Tibial artery (tissue), 4 donors: ENCODE measurements at regions not wholly inside any gene's neighbourhood (a gene's known extent, or its start where the extent isn't known, plus 50 kb on each side); places are given as distances from the start of the nearest gene placed in this dataset.

Experiments
- DNase-seq, 2 donors: peaks; one replicate each; pipeline ENCODE4 v3.0.0-alpha.2; 2019
- H3K27ac ChIP-seq, 2 donors: fragments of 200-600 bp; sonication (generic) in 1 of 2; 1 replicate in 1 of 2; 2 replicates in 1 of 2; pipeline ENCODE4 v1.5.1; 2018 to 2019; ENCODE audit warnings: mild to moderate bottlenecking in 1 of 2
- H3K27me3 ChIP-seq, 2 donors: fragments of 200-600 bp; sonication (generic) in 1 of 2; one replicate each; pipeline versions ENCODE4 v1.5.1 to v1.6.0; 2016 to 2019
- H3K36me3 ChIP-seq, 3 donors: fragments of 200-600 bp; sonication (generic) in 2 of 3; one replicate each; pipeline ENCODE4 v1.5.1; 2016 to 2019; ENCODE audit warnings: mild to moderate bottlenecking in 2 of 3
- H3K4me1 ChIP-seq, 4 donors: fragments of 200-600 bp; sonication (generic) in 2 of 4; 1 replicate in 3 of 4; 2 replicates in 1 of 4; pipeline ENCODE4 v1.5.1; 2016 to 2019
- H3K4me3 ChIP-seq, 2 donors: fragments of 200-600 bp; sonication (generic) in 1 of 2; 1 replicate in 1 of 2; 2 replicates in 1 of 2; pipeline ENCODE4 v1.5.1; 2018 to 2019; ENCODE audit warnings: mild to moderate bottlenecking in 2 of 2
- H3K9me3 ChIP-seq, 3 donors: fragments of 200-600 bp; sonication (generic) in 1 of 3; one replicate each; pipeline ENCODE4 v1.5.1; 2016 to 2019
- intact Hi-C: fragments of 100-400 bp; cut with DNase I; formaldehyde crosslinking; loops from one replicate; pipeline ENCODE4 v1.15.0; 2023; ENCODE audit warnings: low total_unique reads
- TF ChIP-seq, protein P1 (sequence below), 2 experiments: fragments of 200-600 bp in 1 of 2; fragments of 450-650 bp in 1 of 2; IDR thresholded peaks; one replicate each; pipeline ENCODE4 v1.5.1; 2017 to 2019; ENCODE audit warnings: antibody characterized with exemption in 2 of 2, mild to moderate bottlenecking in 1 of 2, moderate library complexity in 1 of 2

GRCh38 chr17:45722161-45722560, 62.0 kb upstream of the CRHR1 start:
- H3K9me3 ChIP-seq = peaks cover 0 to 13% (median 0%) of the 10 kb centered on the region in 3 donors

GRCh38 chr17:45729294-45729907, 54.7 kb upstream of the CRHR1 start:
- peaks cover 0 to 37% of the 10 kb centered on the region in 2 donors for H3K27me3 ChIP-seq

More at GRCh38 chr17:45722161-45722560, 62.0 kb upstream of the CRHR1 start:
- Histone ChIP-seq H3K36me3 (no peaks in the 10 kb centered on the region), H3K27me3 (peaks cover 0 to 47% of the 10 kb centered on the region in 2 donors), H3K4me3 (no peak overlapping the region), H3K4me1 (no peaks in the 10 kb centered on the region), H3K27ac (no peak overlapping the region)
- peak in 1 of 2 donors; percentile 15 for DNase-seq
- TF ChIP-seq, protein P1, sequence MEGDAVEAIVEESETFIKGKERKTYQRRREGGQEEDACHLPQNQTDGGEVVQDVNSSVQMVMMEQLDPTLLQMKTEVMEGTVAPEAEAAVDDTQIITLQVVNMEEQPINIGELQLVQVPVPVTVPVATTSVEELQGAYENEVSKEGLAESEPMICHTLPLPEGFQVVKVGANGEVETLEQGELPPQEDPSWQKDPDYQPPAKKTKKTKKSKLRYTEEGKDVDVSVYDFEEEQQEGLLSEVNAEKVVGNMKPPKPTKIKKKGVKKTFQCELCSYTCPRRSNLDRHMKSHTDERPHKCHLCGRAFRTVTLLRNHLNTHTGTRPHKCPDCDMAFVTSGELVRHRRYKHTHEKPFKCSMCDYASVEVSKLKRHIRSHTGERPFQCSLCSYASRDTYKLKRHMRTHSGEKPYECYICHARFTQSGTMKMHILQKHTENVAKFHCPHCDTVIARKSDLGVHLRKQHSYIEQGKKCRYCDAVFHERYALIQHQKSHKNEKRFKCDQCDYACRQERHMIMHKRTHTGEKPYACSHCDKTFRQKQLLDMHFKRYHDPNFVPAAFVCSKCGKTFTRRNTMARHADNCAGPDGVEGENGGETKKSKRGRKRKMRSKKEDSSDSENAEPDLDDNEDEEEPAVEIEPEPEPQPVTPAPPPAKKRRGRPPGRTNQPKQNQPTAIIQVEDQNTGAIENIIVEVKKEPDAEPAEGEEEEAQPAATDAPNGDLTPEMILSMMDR (IDR thresholded peaks at IDR 0.05) = no peak
- intact Hi-C loops = no loop called here

GRCh38 chr17:45730192-45730591, 53.9 kb upstream of the CRHR1 start:
- Histone ChIP-seq H3K27me3 (peaks cover 0 to 37% of the 10 kb centered on the region in 2 donors), H3K4me1 (no peaks in the 10 kb centered on the region), H3K9me3 (peaks cover 0 to 28% (median 18%) of the 10 kb centered on the region in 3 donors), H3K27ac (no peak overlapping the region), H3K4me3 (no peak overlapping the region), H3K36me3 (no peaks in the 10 kb centered on the region)
- peak in 1 of 2 donors; percentile 23 for DNase-seq
- TF ChIP-seq, protein P1 (IDR thresholded peaks at IDR 0.05) = no peak
- intact Hi-C loops = no loop called here

More at GRCh38 chr17:45729294-45729907, 54.7 kb upstream of the CRHR1 start:
- TF ChIP-seq, protein P1 (IDR thresholded peaks at IDR 0.05) = no peak
- no peaks in the 10 kb centered on the region for H3K36me3 ChIP-seq
- no peaks in the 10 kb centered on the region for H3K4me1 ChIP-seq
- H3K4me3 ChIP-seq = no peak overlapping the region
- peaks cover 0 to 34% (median 18%) of the 10 kb centered on the region in 3 donors for H3K9me3 ChIP-seq
- intact Hi-C loops = no loop called here
- H3K27ac ChIP-seq = no peak overlapping the region
- peak in 1 of 2 donors; percentile 29 for DNase-seq

- intact Hi-C loops = no loop called here
- TF ChIP-seq, protein P1 (IDR thresholded peaks at IDR 0.05) = no peak
- Histone ChIP-seq H3K4me3 (no peak overlapping the region), H3K27ac (no peak overlapping the region), H3K36me3 (no peaks in the 10 kb centered on the region), H3K4me1 (no peaks in the 10 kb centered on the region), H3K27me3 (peaks cover 0 to 27% of the 10 kb centered on the region in 2 donors), H3K9me3 (peaks cover 0 to 28% (median 18%) of the 10 kb centered on the region in 3 donors)
- no peak for DNase-seq
Measured at GRCh38 chr17:45731459-45731858, 52.7 kb upstream of the CRHR1 start.

GRCh38 chr17:45732926-45733505, 51.1 kb upstream of the CRHR1 start:
- TF ChIP-seq, protein P1 (IDR thresholded peaks at IDR 0.05) = no peak
- intact Hi-C loops = no loop called here
- H3K36me3 ChIP-seq = no peaks in the 10 kb centered on the region
- peaks cover 0 to 28% (median 18%) of the 10 kb centered on the region in 3 donors for H3K9me3 ChIP-seq
- no peaks in the 10 kb centered on the region for H3K4me1 ChIP-seq
- no peak overlapping the region for H3K4me3 ChIP-seq
- peak in 1 of 2 donors; percentile 21 for DNase-seq
- H3K27me3 ChIP-seq = peaks cover 0 to 21% of the 10 kb centered on the region in 2 donors
- no peak overlapping the region for H3K27ac ChIP-seq
